Thoracic aorta (tissue), 2 donors: ENCODE measurements at regions not wholly inside any gene's neighbourhood (a gene's known extent, or its start where the extent isn't known, plus 50 kb on each side); places are given as distances from the start of the nearest gene placed in this dataset.

Source experiments
- ATAC-seq: fragments of 150-250 bp; one replicate; pipeline ENCODE4 v1.8.0; 2017; ENCODE audit warnings: low read depth; ENCODE audit not compliant: insufficient number of reproducible peaks, low FRiP score
- DNase-seq: peaks from one replicate; pipeline ENCODE4 v3.0.0-alpha.2; 2020; ENCODE audit warnings: low spot score
- H3K27ac ChIP-seq, 2 donors: fragments of 200-600 bp; sonication (generic); 1 replicate in 1 of 2; 2 replicates in 1 of 2; pipeline ENCODE4 v1.5.1; 2016; ENCODE audit warnings: mild to moderate bottlenecking in 2 of 2, moderate library complexity in 2 of 2
- H3K27me3 ChIP-seq: fragments of 200-600 bp; sonication (generic); replicated peaks from 2 replicates; pipeline ENCODE4 v1.6.0; 2016; ENCODE audit warnings: mild to moderate bottlenecking; ENCODE audit not compliant: insufficient read depth
- H3K36me3 ChIP-seq: fragments of 200-600 bp; sonication (generic); one replicate; pipeline ENCODE4 v1.5.1; 2016
- H3K4me1 ChIP-seq, 2 donors: fragments of 200-600 bp; sonication (generic); 1 replicate in 1 of 2; 2 replicates in 1 of 2; pipeline versions ENCODE4 v1.5.1 to v1.6.0; 2016; ENCODE audit warnings: low read depth in 2 of 2, mild to moderate bottlenecking in 1 of 2; ENCODE audit not compliant: control insufficient read depth in 1 of 2
- H3K4me3 ChIP-seq: fragments of 200-600 bp; sonication (generic); 2 replicates; pipeline ENCODE4 v1.5.1; 2016; ENCODE audit warnings: mild to moderate bottlenecking
- H3K9me3 ChIP-seq: fragments of 200-600 bp; sonication (generic); 2 replicates; pipeline ENCODE4 v1.5.1; 2016
- CTCF ChIP-seq: fragments of 200-600 bp; sonication (generic); IDR thresholded peaks from one replicate; pipeline ENCODE4 v1.5.1; 2019; ENCODE audit warnings: antibody characterized with exemption

DNA sequence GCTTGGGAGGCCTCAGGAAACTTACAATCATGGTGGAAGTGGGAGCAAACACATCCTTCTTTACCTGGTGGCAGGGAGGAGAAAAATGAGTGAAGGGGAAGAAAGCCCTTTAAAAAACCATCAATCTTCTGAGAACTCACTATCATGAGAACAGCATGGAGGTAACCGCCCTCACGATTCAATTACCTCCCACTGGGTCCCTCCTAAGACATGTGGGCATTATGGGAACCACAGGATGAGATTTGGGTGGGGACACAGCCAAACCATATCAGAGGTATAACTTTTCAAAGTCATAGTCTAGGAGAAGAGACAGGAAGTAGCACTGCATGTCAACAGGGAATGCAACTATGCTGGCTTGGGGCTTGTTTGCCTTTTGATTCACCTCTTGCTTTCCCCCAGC lies 59.9 kb upstream of the DTNBP1 start:
- Histone ChIP-seq H3K9me3 (peaks cover 3% of the 10 kb centered on the region), H3K27me3 (no peaks in the 10 kb centered on the region), H3K27ac (no peak overlapping the region), H3K4me3 (no peak overlapping the region), H3K4me1 (no peaks in the 10 kb centered on the region), H3K36me3 (no peaks in the 10 kb centered on the region)
- no peak for ATAC-seq
- no peak for TF ChIP-seq CTCF
- no peak for DNase-seq

DNA sequence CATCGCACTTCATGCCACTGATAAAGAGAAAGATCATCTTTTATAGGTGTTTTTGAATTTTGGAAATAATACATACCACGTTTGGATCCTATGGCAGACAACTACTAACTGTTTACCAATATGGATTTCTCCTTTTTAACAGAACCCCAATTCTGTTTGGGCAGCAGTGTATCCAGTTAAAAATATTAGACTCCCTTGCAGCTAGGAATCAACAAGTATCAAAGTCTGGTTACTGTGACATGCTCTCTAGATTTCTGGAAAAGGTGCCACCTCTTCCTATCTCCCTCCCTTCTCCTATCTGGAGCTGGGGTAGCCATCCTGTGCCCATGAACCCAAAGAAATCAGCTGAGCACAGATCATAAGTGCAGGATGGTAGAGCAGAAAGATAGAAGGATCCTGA lies 54.1 kb upstream of the DTNBP1 start:
- Histone ChIP-seq H3K27ac (no peak overlapping the region), H3K9me3 (peaks cover 3% of the 10 kb centered on the region), H3K27me3 (no peaks in the 10 kb centered on the region), H3K4me1 (peaks cover 8 to 18% of the 10 kb centered on the region in 2 donors), H3K36me3 (no peaks in the 10 kb centered on the region), H3K4me3 (no peak overlapping the region)
- TF ChIP-seq CTCF: no peak
- DNase-seq (no peak), ATAC-seq (no peak)

DNA sequence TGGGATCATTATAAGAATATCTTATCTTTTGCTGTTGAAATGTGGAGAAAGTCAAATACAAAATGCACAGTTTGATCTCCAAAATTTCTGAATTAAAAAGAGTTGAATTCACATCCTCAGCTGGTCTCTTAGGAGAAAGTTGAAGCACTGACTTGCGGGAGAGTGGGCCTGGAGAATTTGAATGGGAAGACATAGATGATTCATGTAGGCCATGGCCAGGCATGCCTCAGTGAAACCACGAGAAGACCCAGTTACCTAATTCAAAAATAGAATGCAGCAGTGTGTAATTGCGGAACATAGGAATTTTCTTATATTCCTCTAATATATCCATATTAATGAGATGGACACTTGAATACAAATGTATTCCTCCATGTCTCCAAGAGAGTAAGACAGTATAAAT lies 53.0 kb upstream of the DTNBP1 start:
- ATAC-seq: no peak
- Histone ChIP-seq H3K27ac (no peak overlapping the region), H3K27me3 (no peaks in the 10 kb centered on the region), H3K4me3 (no peak overlapping the region), H3K9me3 (peaks cover 3% of the 10 kb centered on the region), H3K36me3 (no peaks in the 10 kb centered on the region), H3K4me1 (peaks cover 8 to 22% of the 10 kb centered on the region in 2 donors)
- no peak for DNase-seq
- no peak for TF ChIP-seq CTCF

GRCh38 chr6:15715060-15715459 lies 52.2 kb upstream of the DTNBP1 start:
- Histone ChIP-seq H3K27ac (no peak overlapping the region), H3K9me3 (peaks cover 3% of the 10 kb centered on the region), H3K27me3 (no peaks in the 10 kb centered on the region), H3K36me3 (no peaks in the 10 kb centered on the region), H3K4me1 (peaks cover 8 to 22% of the 10 kb centered on the region in 2 donors), H3K4me3 (no peak overlapping the region)
- TF ChIP-seq CTCF: no peak
- ATAC-seq: no peak
- DNase-seq: no peak

GRCh38 chr6:15714658-15715057 lies 51.8 kb upstream of the DTNBP1 start:
- no peak for TF ChIP-seq CTCF
- DNase-seq: no peak
- no peaks in the 10 kb centered on the region for H3K27me3 ChIP-seq
- peaks cover 2% of the 10 kb centered on the region for H3K9me3 ChIP-seq
- no peaks in the 10 kb centered on the region for H3K36me3 ChIP-seq
- peaks cover 8 to 22% of the 10 kb centered on the region in 2 donors for H3K4me1 ChIP-seq
- no peak for ATAC-seq
- H3K27ac ChIP-seq: no peak overlapping the region
- H3K4me3 ChIP-seq: no peak overlapping the region
